IMR-90 (cell line): ENCODE measurements at regions not wholly inside any gene's neighbourhood (a gene's known extent, or its start where the extent isn't known, plus 50 kb on each side); places are given as distances from the start of the nearest gene placed in this dataset.

Experiments
- ATAC-seq: fragments of 200-7000 bp; cut with Tn5 transposase; 2 replicates; pipeline ENCODE4 v1.9.1; 2020; ENCODE audit warnings: low read depth, mild to moderate bottlenecking, moderate library complexity
- BruUV-seq: library from RNA; stranded (reverse); fragments of 400-500 nt; replicated peaks from 2 replicates; lab custom pipeline; 2021; lab: Mats Ljungman, UMichigan
- CTCF ChIA-PET: fragments of 300-600 bp; formaldehyde crosslinking; extraction: SDS; loops from one replicate; lab custom pipeline; 2021; ENCODE audit warnings: antibody characterized with exemption; lab: Yijun Ruan, JAX
- POLR2A ChIA-PET: fragments of 300-600 bp; sonication (Branson Sonifier 250); formaldehyde crosslinking; loops from one replicate; lab custom pipeline; 2022; ENCODE audit warnings: antibody characterized with exemption; ENCODE audit not compliant: unreplicated experiment; lab: Charles Lee
- DNase-seq: peaks from one replicate; pipeline ENCODE4 v3.0.0; 2013
- H2AFZ ChIP-seq: replicated peaks from 2 replicates; pipeline ENCODE3; 2013; ENCODE audit warnings: low read length, mild to moderate bottlenecking; ENCODE audit not compliant: poor library complexity
- H2AK5ac ChIP-seq: 2 replicates; pipeline ENCODE4 v1.6.1; 2013; ENCODE audit warnings: low read depth, low read length, inconsistent platforms
- H2AK9ac ChIP-seq: replicated peaks from 2 replicates; pipeline ENCODE3; 2013; ENCODE audit warnings: mild to moderate bottlenecking, low read depth, low read length, moderate library complexity; ENCODE audit not compliant: poor library complexity
- H2BK120ac ChIP-seq: 2 replicates; pipeline ENCODE4 v1.6.1; 2013; ENCODE audit warnings: low read depth, low read length, inconsistent platforms
- H2BK15ac ChIP-seq: 3 replicates; pipeline ENCODE4 v1.6.1; 2013; ENCODE audit warnings: low read depth, low read length, inconsistent platforms
- H2BK20ac ChIP-seq: 2 replicates; pipeline ENCODE4 v1.6.1; 2013; ENCODE audit warnings: low read depth, mild to moderate bottlenecking, inconsistent platforms, low read length, moderate library complexity
- H2BK5ac ChIP-seq: 2 replicates; pipeline ENCODE4 v1.6.1; 2013; ENCODE audit warnings: mild to moderate bottlenecking, low read depth, low read length, inconsistent platforms; ENCODE audit not compliant: poor library complexity, severe bottlenecking
- H3K14ac ChIP-seq: replicated peaks from 2 replicates; pipeline ENCODE4 v1.6.1; 2013; ENCODE audit warnings: low read depth, low read length, inconsistent platforms
- H3K18ac ChIP-seq: 2 replicates; pipeline ENCODE4 v1.6.1; 2013; ENCODE audit warnings: low read depth, low read length, control low read depth
- H3K23ac ChIP-seq: 2 replicates; pipeline ENCODE4 v1.6.1; 2013; ENCODE audit warnings: low read depth, low read length, inconsistent platforms
- H3K27ac ChIP-seq: 2 replicates; pipeline ENCODE4 v1.5.1; 2013; ENCODE audit warnings: mild to moderate bottlenecking, control low read depth, low read length; ENCODE audit not compliant: insufficient read depth
- H3K27me3 ChIP-seq: 2 replicates; pipeline ENCODE4 v1.6.1; 2013; ENCODE audit warnings: low read length; ENCODE audit not compliant: control insufficient read depth, insufficient read depth
- H3K36me3 ChIP-seq: 2 replicates; pipeline ENCODE4 v1.6.1; 2013; ENCODE audit warnings: low read length, mixed read lengths; ENCODE audit not compliant: control insufficient read depth, insufficient read depth
- H3K4ac ChIP-seq: 2 replicates; pipeline ENCODE4 v1.6.1; 2013; ENCODE audit warnings: low read depth, low read length, inconsistent platforms
- H3K4me1 ChIP-seq: 2 replicates; pipeline ENCODE4 v1.6.1; 2013; ENCODE audit warnings: low read length, mixed read lengths; ENCODE audit not compliant: control insufficient read depth, insufficient read depth
- H3K4me2 ChIP-seq: 2 replicates; pipeline ENCODE4 v1.6.1; 2013; ENCODE audit warnings: low read depth, mild to moderate bottlenecking, control low read depth, low read length, moderate library complexity
- H3K4me3 ChIP-seq: 2 replicates; pipeline ENCODE4 v1.5.1; 2013; ENCODE audit warnings: low read depth, mild to moderate bottlenecking, control low read depth, low read length, moderate library complexity; ENCODE audit not compliant: insufficient read depth
- H3K56ac ChIP-seq: 2 replicates; pipeline ENCODE4 v1.6.1; 2013; ENCODE audit warnings: low read length, inconsistent platforms; ENCODE audit not compliant: insufficient read depth; ENCODE audit errors: extremely low read depth
- H3K79me1 ChIP-seq, 2 experiments: 2 replicates each; pipeline ENCODE4 v1.6.1; 2013; ENCODE audit warnings: low read length in 2 of 2, inconsistent platforms in 1 of 2, low read depth in 1 of 2
- H3K9ac ChIP-seq: 2 replicates; pipeline ENCODE4 v1.6.1; 2013; ENCODE audit warnings: low read depth, low read length, control low read depth
- H3K9me1 ChIP-seq: 2 replicates; pipeline ENCODE4 v1.6.1; 2013; ENCODE audit warnings: low read length, inconsistent platforms; ENCODE audit not compliant: insufficient read depth
- H3K9me3 ChIP-seq: 2 replicates; pipeline ENCODE4 v1.6.1; 2013; ENCODE audit warnings: low read length; ENCODE audit not compliant: control insufficient read depth, insufficient read depth
- H4K20me1 ChIP-seq: 2 replicates; pipeline ENCODE4 v1.6.1; 2013; ENCODE audit warnings: low read length, inconsistent platforms; ENCODE audit not compliant: insufficient read depth
- H4K5ac ChIP-seq: 2 replicates; pipeline ENCODE4 v1.6.1; 2013; ENCODE audit warnings: mild to moderate bottlenecking, low read depth, low read length, control low read depth
- H4K8ac ChIP-seq, 2 experiments: 2 replicates each; pipeline ENCODE4 v1.6.1; 2013; ENCODE audit warnings: low read depth in 2 of 2, low read length in 2 of 2, control low read depth in 1 of 2, inconsistent platforms in 1 of 2
- H4K91ac ChIP-seq: 2 replicates; pipeline ENCODE4 v1.6.1; 2013; ENCODE audit warnings: low read depth, low read length, inconsistent platforms; ENCODE audit not compliant: insufficient read depth
- MAZ ChIP-seq: IDR thresholded peaks from 2 replicates; pipeline ENCODE4 v1.6.1; 2012; ENCODE audit warnings: low read depth, mild to moderate bottlenecking, low read length, improper control_type of control experiment, moderate library complexity, borderline replicate concordance
- WGBS, 2 experiments: methylation state at CpG; one replicate each; pipeline versions ENCODE4 v1.1.5 to v1.1.7; 2013; ENCODE audit warnings: missing lambda C conversion rate in 2 of 2; ENCODE audit not compliant: insufficient read length in 1 of 2; ENCODE audit errors: extremely low coverage in 2 of 2; 5-methylcytosine and 5-hydroxymethylcytosine counted together
- dilution Hi-C: fragments of 300-500 bp; cut with HindIII; formaldehyde crosslinking; loops from one replicate; pipeline ENCODE4 v1.14.3; 2018; ENCODE audit warnings: low sequenced_read_pairs; ENCODE audit not compliant: unreplicated experiment
- in situ Hi-C: fragments of 300-500 bp; cut with MboI; formaldehyde crosslinking; loops from 3 replicates; pipeline ENCODE4 v1.14.3; 2019; ENCODE audit warnings: low sequenced_read_pairs, inconsistent platforms, mixed read lengths
- intact Hi-C: fragments of 100-400 bp; cut with micrococcal nuclease; formaldehyde crosslinking; loops from 2 replicates; pipeline ENCODE4 v1.10.0; 2022

DNA sequence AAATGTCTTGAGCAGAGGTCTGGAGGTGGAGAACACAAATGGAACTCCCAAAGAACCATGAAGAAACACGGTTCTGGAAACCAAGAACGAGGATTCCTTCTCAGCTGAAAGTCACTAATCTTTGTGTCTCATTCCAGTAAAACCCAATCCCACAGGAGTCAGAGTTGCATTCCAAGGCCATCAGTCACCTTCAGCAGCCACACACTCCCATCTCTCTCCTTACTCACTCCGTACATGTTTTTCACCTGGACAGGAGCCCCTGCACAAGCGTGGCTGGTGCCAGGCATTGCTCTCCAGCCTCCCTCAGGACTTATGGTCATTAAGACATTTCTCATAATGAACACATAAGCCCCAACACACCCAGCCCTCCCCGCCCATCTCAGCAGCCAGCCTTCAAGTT lies 175.4 kb upstream of the SIX2 start:
- Histone ChIP-seq H4K8ac (no peak overlapping the region), H3K9me3 (no peaks in the 10 kb centered on the region), H2BK20ac (0 out of 2 replicates have a peak overlapping the region, but pooled peaks have one; percentile 27), H4K5ac (no peak overlapping the region), H2AK9ac (no peak overlapping the region), H3K4me1 (peaks cover 11% of the 10 kb centered on the region), H2BK15ac (peak overlapping the region; percentile 93; the same call in 1 of the 3 replicates), H2AK5ac (no peak overlapping the region; the same call in 1 of the 2 replicates), H3K4ac (peak overlapping the region; percentile 14; the same call in 1 of the 2 replicates), H3K9me1 (0 out of 2 replicates have a peak, but pooled peaks cover 12% of the 10 kb centered on the region), H3K27ac (no peak overlapping the region), H3K4me3 (no peak overlapping the region), H3K14ac (no peak overlapping the region), H3K9ac (no peak overlapping the region), H3K4me2 (no peak overlapping the region), H4K91ac (no peak overlapping the region), H3K18ac (no peak overlapping the region), H3K27me3 (peaks cover 21% of the 10 kb centered on the region), H4K20me1 (no peaks in the 10 kb centered on the region), H2BK120ac (0 out of 2 replicates have a peak overlapping the region, but pooled peaks have one; percentile 32), H3K36me3 (no peaks in the 10 kb centered on the region), H3K23ac (no peak overlapping the region), H2BK5ac (no peak overlapping the region), H3K79me1 (no peaks in the 10 kb centered on the region), H2AFZ (peak overlapping the region; percentile 66), H3K56ac (no peak overlapping the region)
- 62% methylated on average over 2 of the region's 5 CpGs; no CpG with 5 or more reads in 1 of the 2 experiments for WGBS, 2 experiments
- intact Hi-C loops = no loop called here
- POLR2A ChIA-PET = no interaction called here
- CTCF ChIA-PET = no interaction called here
- no peak; the same call in 1 of the 2 replicates for ATAC-seq
- no TSS peak for BruUV-seq
- peak; percentile 61 for DNase-seq
- no peak for TF ChIP-seq MAZ
- dilution Hi-C loops = no loop called here
- in situ Hi-C loops = no loop called here
